Activated T-cell treated with anti-CD3 and anti-CD28 coated beads for 24 hours (primary cell): ENCODE measurements at regions not wholly inside any gene's neighbourhood (a gene's known extent, or its start where the extent isn't known, plus 50 kb on each side); places are given as distances from the start of the nearest gene placed in this dataset.
"Not testable (repeated sequence)": the region's sequence is repeated elsewhere in the genome, so short reads cannot be mapped to it uniquely, and the experiment has no call there.

ENCODE experiments used
- DNase-seq: peaks from one replicate; pipeline ENCODE4 v3.0.0-alpha.2; 2020; ENCODE audit warnings: low read depth

DNA sequence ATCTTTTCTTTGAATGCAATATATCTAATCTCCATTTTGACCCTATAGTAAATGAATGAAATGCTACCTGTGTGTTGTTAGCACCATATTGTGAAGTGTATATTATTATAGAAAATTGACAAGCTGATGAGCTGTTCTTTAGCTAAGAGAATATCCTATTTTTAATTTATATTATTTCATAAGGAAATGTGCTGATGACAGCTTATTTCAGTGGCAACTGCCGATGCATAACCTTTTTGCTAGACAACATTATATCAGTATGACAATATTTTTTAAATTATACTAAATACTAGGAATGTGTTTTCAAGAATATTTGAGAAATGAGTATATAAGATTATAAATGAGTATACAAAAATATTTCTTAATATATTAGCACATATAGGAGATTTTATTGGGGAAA lies 573.1 kb downstream of the ZNF608 start:
- DNase-seq = no peak

DNA sequence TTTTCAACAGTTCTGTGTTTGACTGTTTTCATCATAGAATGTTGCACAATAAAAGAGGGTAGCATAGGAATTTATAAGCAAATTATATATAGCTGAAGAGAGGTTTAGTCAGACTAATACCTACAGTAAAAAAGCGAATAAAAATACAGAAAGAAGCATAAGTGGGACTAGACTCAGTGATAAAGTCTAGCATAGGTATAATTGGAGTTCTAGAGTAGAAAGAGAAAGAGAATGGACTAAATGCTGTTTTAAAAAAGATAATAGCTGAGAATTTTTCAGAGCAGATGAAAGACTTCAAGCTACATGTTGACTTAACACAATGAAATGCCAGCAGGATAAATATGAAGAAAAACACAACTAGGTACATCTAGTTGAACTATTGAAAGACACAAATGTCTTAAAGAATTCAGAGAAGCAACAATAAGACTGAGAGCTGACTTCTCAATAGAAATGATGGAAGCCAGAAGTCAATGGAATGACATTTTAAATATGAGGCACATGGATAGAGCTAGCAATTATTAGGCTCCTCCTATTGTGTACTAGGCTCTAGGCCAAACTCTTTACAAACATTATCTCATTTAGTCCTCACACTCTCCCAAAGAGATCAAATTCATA lies 573.9 kb downstream of the ZNF608 start:
- no peak for DNase-seq

DNA sequence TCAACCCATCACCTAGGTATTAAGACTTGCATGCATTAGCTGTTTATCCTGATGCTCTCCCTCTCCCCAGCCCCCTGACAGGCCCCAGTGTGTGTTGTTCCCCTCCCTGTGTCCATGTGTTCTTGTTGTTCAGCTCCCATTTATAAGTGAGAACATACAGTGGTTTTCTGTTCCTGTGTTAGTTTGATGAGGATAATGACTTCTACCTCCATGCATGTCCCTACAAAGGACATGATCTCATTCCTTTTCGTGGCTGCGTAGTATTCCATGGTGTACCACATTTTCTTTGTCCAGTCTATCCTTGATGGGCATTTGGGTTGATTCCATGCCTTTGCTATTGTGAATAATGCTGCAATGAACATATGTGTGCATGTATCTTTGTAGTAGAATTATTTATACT lies 578.3 kb downstream of the ZNF608 start:
- DNase-seq = not testable (repeated sequence)

DNA sequence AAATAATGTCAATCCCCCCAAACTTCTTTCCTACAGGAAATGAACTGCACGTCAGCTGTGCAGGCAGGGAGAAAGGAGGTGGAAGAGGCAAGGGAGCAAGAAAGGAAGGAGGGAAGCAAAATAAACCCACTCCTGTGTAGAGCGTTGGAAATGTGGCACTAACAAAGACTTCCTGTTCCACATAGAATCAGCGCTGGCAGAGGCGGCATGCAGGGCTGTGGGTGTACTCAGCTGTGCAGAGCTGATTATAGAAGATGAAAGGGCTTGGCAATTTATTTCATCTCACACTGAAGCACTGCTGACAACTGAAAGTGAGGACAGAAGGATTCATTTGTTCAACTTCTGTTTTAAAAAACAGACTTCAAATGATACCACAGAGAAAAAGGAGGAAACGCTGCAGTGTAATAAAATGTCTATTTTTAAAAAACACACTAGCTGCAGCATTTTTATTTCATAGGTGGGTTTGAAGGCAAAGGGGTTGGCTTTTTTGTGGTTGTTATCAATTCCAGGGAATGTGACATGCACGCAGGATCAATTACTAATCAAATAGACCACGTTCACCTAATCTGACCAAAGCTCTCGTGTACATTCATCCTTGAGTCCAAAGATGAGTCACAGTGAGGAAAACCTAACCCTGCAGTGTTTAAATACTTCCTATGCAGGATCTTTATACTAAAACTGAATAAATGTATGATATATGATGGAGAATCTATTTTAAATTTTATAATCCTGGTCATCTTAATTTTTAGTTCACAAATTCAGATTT lies 583.5 kb downstream of the ZNF608 start:
- no peak for DNase-seq

DNA sequence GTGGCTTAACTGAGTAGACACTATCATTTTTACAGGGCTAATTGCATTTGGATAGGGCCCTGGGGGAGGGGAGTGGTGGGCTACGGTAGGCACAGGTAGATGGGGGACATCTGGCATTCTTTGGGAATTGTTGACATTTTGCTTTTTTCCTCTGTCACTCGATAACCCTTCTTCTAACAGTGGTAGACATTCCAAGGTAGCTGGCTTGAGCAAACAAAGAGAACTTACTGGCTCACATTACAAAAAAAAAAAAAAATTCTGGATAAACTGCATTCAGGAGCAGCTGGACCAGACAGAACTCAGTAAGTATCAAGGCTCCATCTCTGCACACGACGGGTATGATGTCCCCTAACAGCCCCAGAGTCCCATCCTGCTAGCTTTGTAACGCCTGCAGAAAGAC lies 585.2 kb downstream of the ZNF608 start:
- DNase-seq = no peak

DNA sequence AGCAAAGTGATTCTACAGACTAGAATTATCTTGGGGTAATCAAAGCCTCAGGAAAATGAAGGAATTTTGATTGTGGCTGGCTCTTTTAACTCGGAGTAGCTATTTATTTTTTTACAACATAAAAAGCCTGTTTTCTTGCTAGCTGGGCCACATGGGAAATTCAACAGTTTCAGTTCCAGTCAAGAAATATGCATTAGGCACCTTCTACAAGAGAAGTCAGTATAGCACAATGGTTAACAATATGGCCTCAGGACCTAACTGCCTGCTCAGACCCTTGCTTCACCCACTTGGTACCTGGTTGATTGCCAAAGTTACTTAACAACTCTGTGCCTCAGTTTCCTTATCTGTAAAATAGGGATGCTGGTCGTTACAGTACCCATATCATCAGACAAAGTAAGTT lies 586.2 kb downstream of the ZNF608 start:
- no peak for DNase-seq

DNA sequence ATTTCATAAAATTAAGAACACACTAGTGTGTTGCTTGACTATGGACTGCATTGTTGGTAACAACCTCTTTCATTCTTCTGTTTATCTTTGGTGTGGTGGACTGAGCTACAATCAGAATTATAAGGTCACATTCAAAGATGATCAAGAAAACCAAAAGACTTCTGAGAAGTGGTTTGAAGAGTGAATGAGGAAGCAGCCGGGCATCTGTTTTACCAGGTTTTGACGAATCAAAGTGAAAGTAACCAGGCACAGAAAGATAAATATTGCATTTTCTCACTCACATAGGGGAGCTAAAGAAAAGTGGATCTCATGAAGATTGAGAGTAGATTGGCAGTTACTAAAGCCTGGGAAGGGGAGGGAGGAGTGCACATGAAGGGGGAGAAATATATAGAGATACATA lies 589.1 kb downstream of the ZNF608 start:
- DNase-seq = no peak

DNA sequence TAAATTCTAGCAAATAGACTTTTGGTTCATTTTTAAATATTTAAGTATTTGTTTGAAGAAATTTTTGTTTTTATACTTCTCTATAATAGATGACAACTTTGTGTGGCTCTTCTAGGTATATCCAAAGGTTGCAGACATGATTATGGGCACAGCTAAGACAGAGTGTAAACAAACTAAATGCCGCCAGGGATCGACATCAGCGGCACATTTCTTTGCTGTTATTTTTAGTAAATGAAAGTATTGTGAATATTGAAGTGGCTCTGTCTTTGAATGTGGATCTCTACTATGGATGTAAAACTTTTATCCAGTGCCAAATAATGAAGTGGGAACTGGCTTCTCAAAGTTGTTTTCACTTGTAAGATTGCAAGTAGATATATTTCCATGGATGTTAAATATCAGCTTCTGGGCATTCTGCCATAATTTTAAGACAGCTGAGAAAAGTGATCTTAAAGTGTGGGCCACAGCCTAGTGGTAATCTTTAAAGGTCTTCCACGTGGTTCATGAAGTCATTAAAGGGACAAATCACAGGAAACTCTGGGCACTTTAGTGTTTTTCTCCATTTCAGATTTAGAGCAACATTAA lies 589.9 kb downstream of the ZNF608 start:
- DNase-seq = no peak

DNA sequence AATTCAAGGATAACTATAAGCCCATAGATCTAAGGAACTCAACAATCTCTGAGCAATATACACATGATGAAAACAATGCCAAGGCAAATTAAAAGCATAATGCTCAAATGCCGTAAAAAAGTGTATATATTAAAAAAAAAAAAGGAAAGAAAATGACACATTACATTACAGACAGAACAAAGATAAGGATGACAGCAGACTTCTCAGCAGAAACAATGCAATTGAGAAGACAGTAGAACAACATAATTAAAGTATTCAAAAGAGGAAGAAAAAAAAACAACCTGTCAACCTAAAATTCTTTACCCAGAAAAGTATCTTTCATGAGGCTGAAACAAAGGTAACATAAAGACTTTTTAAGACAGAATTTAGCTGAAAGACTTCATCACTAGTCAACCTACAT lies 591.7 kb downstream of the ZNF608 start:
- no peak for DNase-seq

DNA sequence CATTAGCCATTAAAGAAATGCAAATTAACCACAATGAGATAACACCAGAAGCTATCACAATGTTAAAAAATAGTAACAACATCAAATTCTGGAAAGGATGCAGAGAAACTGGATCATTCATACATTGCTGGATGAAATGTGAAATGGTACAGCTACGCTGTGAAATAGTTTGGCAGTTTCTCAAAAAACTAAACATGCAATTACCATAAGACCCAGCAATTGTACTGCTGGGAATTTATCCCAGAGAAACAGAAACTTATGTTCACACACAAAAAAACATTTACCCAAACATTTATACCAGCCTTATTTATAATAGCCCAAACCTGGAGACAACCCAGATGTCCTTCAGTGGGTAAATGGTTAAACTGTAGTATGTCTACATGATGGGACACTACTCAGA lies 592.9 kb downstream of the ZNF608 start:
- DNase-seq = no peak

DNA sequence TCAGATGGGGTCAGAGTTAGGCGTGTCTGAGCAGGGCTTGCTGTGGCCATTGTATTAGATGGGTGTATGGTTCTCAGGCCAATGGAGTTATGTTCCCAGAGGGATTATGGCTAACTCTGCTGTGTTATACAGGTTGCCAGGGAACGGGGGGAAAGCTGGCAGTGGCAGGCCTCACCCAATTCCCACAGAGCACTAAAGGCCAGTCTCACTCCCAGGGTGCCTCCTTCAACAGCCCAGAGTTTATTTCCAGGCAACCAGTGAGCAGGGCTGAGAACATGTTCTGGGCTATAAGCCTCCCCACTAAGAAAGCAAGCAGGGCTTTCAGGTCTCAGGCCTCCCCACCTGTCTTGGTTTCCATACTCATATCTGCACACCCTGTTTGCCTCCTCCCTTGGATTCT lies 597.9 kb downstream of the ZNF608 start:
- no peak for DNase-seq

DNA sequence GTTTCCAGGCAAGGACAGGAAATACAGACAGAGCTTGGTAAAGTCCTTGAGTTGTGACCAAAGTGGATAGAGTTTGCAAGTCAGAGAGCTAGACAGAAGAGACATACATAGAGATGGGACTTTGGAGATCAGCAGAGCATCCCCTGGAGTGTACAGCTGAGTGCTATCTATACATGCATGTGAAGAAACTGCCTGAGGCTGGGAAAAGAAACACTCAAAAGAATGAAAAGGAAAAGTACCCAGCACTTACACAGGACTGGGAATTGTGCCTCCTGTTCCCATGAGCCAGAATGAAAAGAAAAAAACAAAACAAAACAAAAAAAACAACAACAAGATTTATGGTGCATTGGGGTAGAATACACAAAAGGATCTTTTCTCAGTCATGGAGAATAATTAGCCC lies 606.4 kb downstream of the ZNF608 start:
- no peak for DNase-seq

DNA sequence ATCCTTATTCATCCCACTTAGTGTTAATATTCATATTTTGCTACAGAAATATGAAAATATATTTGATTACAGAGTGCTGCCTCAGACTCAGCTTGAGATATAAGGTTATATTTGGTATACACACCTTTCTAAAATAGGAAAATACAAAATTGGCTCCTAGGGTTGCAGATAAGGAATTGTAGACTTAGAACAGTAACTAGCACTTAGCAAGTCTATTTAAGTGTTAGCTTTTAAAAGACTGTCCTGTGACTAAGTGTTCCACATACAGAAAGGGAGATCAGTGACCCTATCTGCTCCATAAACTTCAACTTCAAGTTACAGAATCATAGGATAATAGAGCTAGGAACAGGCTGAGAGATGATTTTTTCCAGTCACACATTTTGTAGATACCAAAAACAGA lies 607.0 kb downstream of the ZNF608 start:
- DNase-seq = no peak

DNA sequence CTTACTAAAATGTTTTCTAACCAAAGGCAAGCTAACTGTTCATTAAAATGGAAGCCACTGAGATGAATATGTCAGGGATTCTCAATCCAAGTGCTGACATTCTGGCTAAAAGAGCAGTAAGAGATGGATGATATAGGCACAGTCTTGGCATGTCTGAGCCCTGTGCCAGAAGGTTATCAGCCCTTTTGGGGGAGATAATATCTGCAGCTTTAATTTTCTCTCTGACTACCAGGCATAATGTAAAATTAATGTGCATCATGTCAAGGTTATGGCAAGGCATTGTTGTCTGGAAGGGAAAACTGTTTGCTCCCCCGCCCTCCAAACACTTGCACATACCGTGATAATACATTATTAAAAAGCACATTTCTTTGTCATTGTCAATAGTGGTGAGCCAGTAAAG lies 609.8 kb downstream of the ZNF608 start:
- DNase-seq = no peak

DNA sequence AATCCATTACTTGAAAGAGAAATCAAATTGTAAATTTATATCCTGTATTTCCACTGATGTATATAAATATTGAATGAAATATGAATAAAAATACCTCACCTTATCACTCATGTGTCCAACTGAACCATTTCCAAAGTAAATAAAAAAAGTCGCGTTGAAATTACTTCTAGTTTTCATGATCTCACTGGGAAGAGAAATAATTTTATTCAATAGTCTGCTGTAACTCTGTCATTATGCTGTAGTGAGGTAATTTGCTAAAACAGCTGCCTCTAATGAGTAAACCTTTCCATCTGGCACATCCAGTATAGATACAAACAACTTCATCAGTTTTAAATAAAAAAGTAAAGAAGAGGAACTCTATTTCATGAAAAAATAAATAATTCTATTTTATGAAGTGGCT lies 611.5 kb downstream of the ZNF608 start:
- DNase-seq = no peak

DNA sequence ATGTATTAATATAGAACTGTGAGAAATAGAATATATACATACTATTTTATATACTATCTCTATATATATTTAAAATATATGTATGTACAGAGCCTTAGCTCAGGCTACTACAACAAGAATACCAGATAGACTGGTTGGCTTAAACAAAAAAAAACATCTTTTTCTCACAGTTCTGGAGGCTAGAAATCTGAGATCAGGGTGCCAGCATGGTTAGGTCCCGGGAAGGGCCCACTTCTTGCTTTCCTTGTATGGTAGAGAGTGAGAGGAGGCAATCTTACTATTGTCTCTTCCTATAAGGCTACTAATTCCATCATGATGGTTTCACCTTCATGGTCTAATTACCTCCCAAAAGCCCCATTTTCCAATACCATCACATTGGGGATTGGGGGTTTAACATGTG lies 613.0 kb downstream of the ZNF608 start:
- DNase-seq = no peak

DNA sequence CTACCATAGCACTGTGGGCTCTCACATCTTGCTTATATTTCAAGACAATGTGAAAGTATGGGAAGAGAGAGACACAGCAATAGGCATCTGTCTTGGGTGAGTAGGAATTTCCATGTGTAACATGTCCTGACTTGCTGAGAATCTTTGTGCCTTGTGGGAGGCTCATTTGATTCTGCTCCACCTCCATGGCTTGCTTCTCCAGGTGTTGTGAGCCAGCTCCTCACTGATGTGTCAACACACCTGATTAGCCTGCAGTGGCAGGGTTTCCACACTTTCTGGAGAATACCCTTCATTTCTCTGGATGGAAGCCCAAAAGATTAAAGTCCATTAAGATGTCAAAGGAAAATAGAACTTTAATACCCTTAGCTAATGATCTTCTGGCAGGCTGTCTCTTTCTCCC lies 613.6 kb downstream of the ZNF608 start:
- DNase-seq = no peak

DNA sequence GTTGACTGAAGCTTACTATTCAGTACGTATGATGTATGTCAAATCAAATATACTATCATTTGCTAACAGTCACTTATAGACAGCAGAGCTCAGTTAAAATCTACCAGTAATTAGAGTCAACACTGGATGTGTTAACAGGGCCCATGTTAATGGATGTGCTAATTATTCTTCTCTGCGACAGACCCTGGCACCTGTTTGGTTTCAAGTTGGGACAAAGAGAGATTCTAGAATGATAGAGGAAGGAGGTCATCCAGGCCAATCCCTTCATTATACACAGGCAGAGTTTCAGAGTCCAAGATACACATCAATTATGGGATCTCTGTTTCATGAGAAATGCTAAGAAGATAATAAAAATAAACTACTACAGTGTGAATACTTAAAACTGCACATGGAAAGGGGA lies 615.0 kb downstream of the ZNF608 start:
- DNase-seq = no peak

DNA sequence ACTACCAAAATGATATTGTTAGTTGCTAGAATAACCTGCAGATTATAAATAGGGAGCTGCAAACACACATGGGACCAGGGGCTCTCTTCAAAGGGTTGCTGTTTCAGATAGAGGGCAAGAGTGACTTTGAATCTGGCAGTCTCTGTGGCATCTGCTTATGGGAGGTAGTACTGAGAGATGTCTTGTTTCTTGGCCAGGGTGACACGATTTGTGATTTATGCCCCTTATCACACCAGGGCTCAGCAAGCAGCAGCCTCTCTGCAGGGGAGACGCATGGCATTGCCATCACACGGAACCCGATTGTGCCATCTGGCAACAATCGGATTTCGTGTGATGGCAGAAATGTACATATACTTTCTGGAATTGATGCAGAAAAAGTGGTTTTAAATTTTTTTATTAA lies 615.6 kb downstream of the ZNF608 start:
- no peak for DNase-seq

DNA sequence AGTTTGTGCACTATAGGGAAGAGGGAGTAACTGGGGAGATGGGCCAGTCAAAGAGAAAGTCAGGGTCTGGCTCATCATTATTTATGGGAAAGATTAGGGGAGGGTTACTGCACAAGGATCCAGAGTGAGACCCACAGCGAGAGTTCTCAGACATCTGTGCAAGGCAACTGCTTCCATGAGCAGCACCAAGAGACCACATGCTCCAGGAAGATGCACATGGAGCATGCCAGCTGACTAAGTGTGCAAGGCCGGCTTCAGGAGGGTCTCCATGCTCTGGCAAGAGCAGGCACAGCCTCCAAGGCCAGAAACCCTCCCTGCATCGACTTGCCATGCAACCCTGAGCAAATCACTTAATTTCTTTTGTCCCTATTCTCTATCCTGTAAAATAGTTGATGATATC lies 616.9 kb downstream of the CSNK1G3 start:
- no peak for DNase-seq

DNA sequence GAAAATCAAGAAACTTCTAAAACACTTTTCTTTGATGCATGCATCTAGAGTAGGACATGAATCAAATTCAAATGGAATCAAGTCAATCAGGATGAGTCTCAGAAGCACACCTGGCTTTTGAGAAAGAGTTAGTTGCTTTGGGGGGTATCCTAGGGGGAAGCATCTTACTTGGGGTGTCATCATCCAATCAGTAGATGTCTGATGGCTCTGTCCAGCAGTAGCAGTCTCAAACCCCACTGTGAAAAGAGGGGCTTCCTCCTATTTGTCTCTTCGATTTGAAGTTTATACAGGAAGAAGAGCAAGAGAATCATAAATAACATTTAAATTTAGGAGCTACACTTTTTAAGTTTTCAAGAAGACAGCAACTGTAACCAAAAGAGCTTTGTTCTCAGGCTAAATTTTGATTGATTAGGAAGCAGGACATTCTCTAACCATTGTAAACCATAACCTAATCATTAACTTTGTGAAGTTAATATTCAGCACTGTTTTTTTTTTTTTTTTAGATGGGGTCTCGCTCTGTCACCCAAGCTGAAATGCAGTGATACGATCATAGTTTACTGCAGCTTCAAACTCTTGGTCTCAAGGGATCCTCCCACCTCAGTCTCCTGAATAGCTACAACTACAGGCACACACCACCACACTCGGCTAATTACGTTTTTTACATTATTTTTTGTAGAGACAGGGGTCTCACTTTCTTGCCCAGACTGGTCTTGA lies 614.7 kb downstream of the CSNK1G3 start:
- no peak for DNase-seq

DNA sequence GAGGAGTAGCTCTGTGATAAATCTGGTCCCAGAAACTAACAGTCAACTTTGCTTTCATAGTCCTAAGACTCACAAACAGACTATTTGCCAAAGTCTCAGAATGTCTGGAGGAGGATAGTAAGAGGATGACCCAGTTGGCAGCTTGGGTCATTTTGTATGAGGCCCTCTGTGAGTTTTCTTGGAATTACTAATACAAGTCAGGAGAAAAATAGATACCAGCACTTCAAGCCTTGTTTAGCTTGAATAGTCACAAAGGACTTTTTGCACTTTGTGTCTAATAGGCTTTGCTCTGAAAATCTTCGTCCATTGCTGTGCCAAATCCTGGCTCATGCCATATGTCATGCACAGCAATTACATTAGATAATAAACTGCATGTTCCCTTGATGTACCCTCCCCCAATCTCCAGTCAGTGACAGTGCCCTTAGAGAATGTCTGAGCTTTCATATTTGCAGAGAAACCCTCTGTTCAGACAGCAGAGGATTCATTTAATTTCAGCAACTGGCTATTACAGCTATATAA lies 612.8 kb downstream of the CSNK1G3 start:
- no peak for DNase-seq

DNA sequence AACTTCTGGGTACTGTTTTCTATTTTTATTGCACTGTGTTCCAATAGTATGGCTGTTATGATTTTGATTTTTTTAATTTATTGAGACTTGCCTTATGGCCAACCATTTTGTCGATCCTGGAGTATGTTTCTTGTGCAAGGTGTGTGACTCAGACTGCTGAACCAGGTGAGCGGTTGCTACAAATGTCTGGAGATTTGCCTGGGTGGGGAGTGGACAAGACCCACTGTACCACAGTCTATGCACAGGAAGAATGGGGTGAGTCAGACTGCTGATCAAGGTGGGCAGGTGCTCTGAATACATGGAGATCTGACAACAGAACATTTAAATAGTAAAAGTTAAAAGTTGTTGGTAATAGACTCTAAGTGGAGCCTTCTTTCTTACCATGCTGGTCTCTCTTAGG lies 609.2 kb downstream of the CSNK1G3 start:
- DNase-seq = no peak
